ENCODE measurements at regions not wholly inside any gene's neighbourhood (a gene's known extent, or its start where the extent isn't known, plus 50 kb on each side); places are given as distances from the start of the nearest gene placed in this dataset.

GRCh38 chr11:91296629-91297028 is 928.0 kb upstream of the FAT3 start:
- BruUV-seq (replicated peaks) = no TSS peak
- ChIA-PET POLR2A (no interaction called here), CTCF (no interaction called here)
- no peaks in the 10 kb centered on the region for H3K36me3 ChIP-seq (ENCODE audit: control insufficient read depth, insufficient read depth, low read length)
- H3K9me3 ChIP-seq (ENCODE audit: control insufficient read depth, insufficient read depth, low read depth, low read length) = no peaks in the 10 kb centered on the region; the same call in 1 of the 2 replicates
- DNase-seq (ENCODE audit: low read depth, low spot score) (no peak), ATAC-seq (no peak)
- no peak for TF ChIP-seq TCF7L2 (IDR thresholded peaks at IDR 0.05; ENCODE audit: low read depth, low read length)
- no peak for TF ChIP-seq POLR2AphosphoS5 (IDR thresholded peaks at IDR 0.05; ENCODE audit: low read depth, low read length)
- TF ChIP-seq REST (IDR thresholded peaks at IDR 0.05; ENCODE audit: insufficient read depth in 1 of 2, low read depth in 2 of 2, low read length in 1 of 2) = no peak
- no peak for TF ChIP-seq SIN3A (IDR thresholded peaks at IDR 0.05; ENCODE audit: borderline replicate concordance, insufficient read depth, low read depth, low read length)
- no peak for TF ChIP-seq CTCF (IDR thresholded peaks at IDR 0.05)
- H3K27ac ChIP-seq (ENCODE audit: low read length) = no peak overlapping the region
- intact Hi-C loops (cut with micrococcal nuclease; ENCODE audit: unreplicated experiment) (no loop called here), in situ Hi-C loops (cut with HindIII; ENCODE audit: low pct_unique_long_range_greater_than_20kb, low sequenced_read_pairs) (no loop called here)
- no peaks in the 10 kb centered on the region for H3K4me1 ChIP-seq (ENCODE audit: control insufficient read depth, insufficient read depth, low read length)
- no peaks in the 10 kb centered on the region for H3K27me3 ChIP-seq (ENCODE audit: control insufficient read depth, insufficient read depth, low read length)
- H3K4me3 ChIP-seq (ENCODE audit: low read depth in 2 of 2, low read length in 2 of 2) = no peak overlapping the region

GRCh38 chr11:91295591-91295990 is 929.0 kb upstream of the FAT3 start:
- Histone ChIP-seq H3K27me3 (ENCODE audit: control insufficient read depth, insufficient read depth, low read length) (no peaks in the 10 kb centered on the region), H3K4me3 (ENCODE audit: low read depth in 2 of 2, low read length in 2 of 2) (no peak overlapping the region), H3K27ac (ENCODE audit: low read length) (no peak overlapping the region), H3K4me1 (ENCODE audit: control insufficient read depth, insufficient read depth, low read length) (no peaks in the 10 kb centered on the region), H3K9me3 (ENCODE audit: control insufficient read depth, insufficient read depth, low read depth, low read length) (no peaks in the 10 kb centered on the region; the same call in 1 of the 2 replicates), H3K36me3 (ENCODE audit: control insufficient read depth, insufficient read depth, low read length) (no peaks in the 10 kb centered on the region)
- POLR2A ChIA-PET = no interaction called here
- in situ Hi-C loops (cut with HindIII; ENCODE audit: low pct_unique_long_range_greater_than_20kb, low sequenced_read_pairs) (no loop called here), intact Hi-C loops (cut with micrococcal nuclease; ENCODE audit: unreplicated experiment) (no loop called here)
- CTCF ChIA-PET = no interaction called here
- DNase-seq (ENCODE audit: low read depth, low spot score) (no peak), ATAC-seq (no peak)
- TF ChIP-seq TCF7L2 (IDR thresholded peaks at IDR 0.05; ENCODE audit: low read depth, low read length) (no peak), REST (IDR thresholded peaks at IDR 0.05; ENCODE audit: insufficient read depth in 1 of 2, low read depth in 2 of 2, low read length in 1 of 2) (no peak), CTCF (IDR thresholded peaks at IDR 0.05) (no peak), POLR2AphosphoS5 (IDR thresholded peaks at IDR 0.05; ENCODE audit: low read depth, low read length) (no peak), SIN3A (IDR thresholded peaks at IDR 0.05; ENCODE audit: borderline replicate concordance, insufficient read depth, low read depth, low read length) (no peak)
- BruUV-seq (replicated peaks) = no TSS peak
